AG10803 (cell line): ENCODE measurements at regions not wholly inside any gene's neighbourhood (a gene's known extent, or its start where the extent isn't known, plus 50 kb on each side); places are given as distances from the start of the nearest gene placed in this dataset.

Source experiments
- DNase-seq: peaks from one replicate; pipeline ENCODE4 v3.0.0; 2010; ENCODE audit warnings: low read depth
- H3K4me3 ChIP-seq: 2 replicates; pipeline ENCODE4 v1.5.1; 2011; ENCODE audit warnings: mild to moderate bottlenecking, low read length, control low read depth
- CTCF ChIP-seq: conservative IDR thresholded peaks from 2 replicates; pipeline ENCODE4 v1.5.1; 2011; ENCODE audit warnings: mild to moderate bottlenecking, low read length, control low read depth, inconsistent platforms

GRCh38 chr21:41016472-41016871, 151.5 kb upstream of the BACE2 start:
- TF ChIP-seq CTCF, result no peak
- DNase-seq, result no peak
- H3K4me3 ChIP-seq, result no peak overlapping the region

- no peak for TF ChIP-seq CTCF
- H3K4me3 ChIP-seq, result no peak overlapping the region
- DNase-seq, result no peak
Measured at GRCh38 chr21:41018431-41018830, 149.5 kb upstream of the BACE2 start.

GRCh38 chr21:41023936-41024335, 144.0 kb upstream of the BACE2 start:
- H3K4me3 ChIP-seq, result no peak overlapping the region
- no peak for TF ChIP-seq CTCF
- no peak for DNase-seq

GRCh38 chr21:41024341-41024740, 143.6 kb upstream of the BACE2 start:
- no peak overlapping the region for H3K4me3 ChIP-seq
- no peak for DNase-seq
- no peak for TF ChIP-seq CTCF

- DNase-seq, result no peak
- TF ChIP-seq CTCF, result no peak
Measured at GRCh38 chr21:41024746-41025254, 143.2 kb upstream of the BACE2 start.

GRCh38 chr21:41029571-41029970, 138.4 kb upstream of the BACE2 start:
- H3K4me3 ChIP-seq, result no peak overlapping the region
- no peak for TF ChIP-seq CTCF
- no peak for DNase-seq

More at GRCh38 chr21:41024746-41025254, 143.2 kb upstream of the BACE2 start:
- no peak overlapping the region for H3K4me3 ChIP-seq

- peak; percentile 8 for DNase-seq
- TF ChIP-seq CTCF, result no peak
- no peak overlapping the region for H3K4me3 ChIP-seq
Measured at GRCh38 chr21:41031701-41032220, 136.2 kb upstream of the BACE2 start.
